BLaER1 treated with 17β-estradiol and CSF1 and Interleukin-3, amounts not matched to agents 10 nM and 100 nM (cell line): ENCODE measurements at regions not wholly inside any gene's neighbourhood (a gene's known extent, or its start where the extent isn't known, plus 50 kb on each side); places are given as distances from the start of the nearest gene placed in this dataset.

Experiments
- H3K27ac ChIP-seq, 11 experiments: shearing (Covaris generic); formaldehyde crosslinking; 2 replicates each; pipeline ENCODE4 v1.8.1; 2022
- H3K27me3 ChIP-seq, 11 experiments: shearing (Covaris generic); formaldehyde crosslinking; 2 replicates each; pipeline ENCODE4 v1.8.1; 2022
- H3K36me3 ChIP-seq, 11 experiments: shearing (Covaris generic); formaldehyde crosslinking; 2 replicates each; pipeline ENCODE4 v1.8.1; 2022
- H3K4me1 ChIP-seq, 10 experiments: shearing (Covaris generic); formaldehyde crosslinking; 2 replicates each; pipeline ENCODE4 v1.8.1; 2022
- H3K4me2 ChIP-seq, 11 experiments: shearing (Covaris generic); formaldehyde crosslinking; 2 replicates each; pipeline ENCODE4 v1.8.1; 2022
- H3K4me3 ChIP-seq, 10 experiments: shearing (Covaris generic); formaldehyde crosslinking; 2 replicates each; pipeline ENCODE4 v1.8.1; 2022
- H3K9ac ChIP-seq, 11 experiments: shearing (Covaris generic); formaldehyde crosslinking; 2 replicates each; pipeline ENCODE4 v1.8.1; 2022
- H3K9me3 ChIP-seq, 11 experiments: shearing (Covaris generic); formaldehyde crosslinking; replicated peaks in 1 of 11; 2 replicates each; pipeline ENCODE4 v1.8.1; 2022
- H4K20me1 ChIP-seq, 11 experiments: shearing (Covaris generic); formaldehyde crosslinking; 2 replicates each; pipeline ENCODE4 v1.8.1; 2022
- Cebpa-rat ChIP-seq, 11 experiments: shearing (Covaris generic); IDR thresholded peaks; 2 replicates each; pipeline ENCODE4 v1.8.1; 2022

DNA sequence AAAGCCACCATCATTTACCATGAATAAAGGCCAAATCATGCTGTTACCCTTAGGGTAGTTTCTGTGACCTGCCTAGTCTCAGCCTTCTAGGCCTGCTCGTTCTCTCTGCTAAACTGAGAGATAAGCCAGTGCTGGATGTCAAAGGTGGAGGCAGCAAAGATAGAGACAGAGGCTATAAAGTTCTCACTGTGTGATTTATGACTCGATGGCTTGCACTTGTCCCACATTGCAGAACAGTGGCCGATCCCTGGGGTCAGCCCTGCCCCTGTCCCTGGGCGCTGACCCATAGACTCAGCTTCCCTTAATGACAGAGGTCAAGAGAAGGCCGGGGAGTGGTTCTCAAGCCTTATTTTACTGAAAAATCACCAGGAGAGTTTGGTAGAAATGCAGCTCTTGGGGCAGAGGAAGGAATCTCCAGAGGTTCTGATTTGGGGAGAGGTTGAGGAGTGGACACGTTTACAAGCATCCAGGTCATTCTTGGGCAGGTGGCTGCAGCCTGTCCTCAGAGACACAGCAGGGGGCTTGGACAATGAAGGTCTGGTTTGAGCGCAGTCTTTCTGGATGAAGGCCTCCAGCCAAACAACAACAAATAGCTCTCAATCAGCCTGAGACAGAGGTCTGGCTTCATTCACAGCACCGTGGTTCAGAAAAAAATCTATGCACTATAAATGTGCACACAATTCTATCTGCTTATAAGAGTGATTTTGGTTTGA, 143.5 kb downstream of the ACKR3 start:
- Histone ChIP-seq H3K36me3 (no peaks in the 10 kb centered on the region), H3K27ac (peak overlapping the region in 3 of 11 experiments; percentile 24 to 61 (median 25); a peak in 3 of 22 replicates), H4K20me1 (no peaks in the 10 kb centered on the region), H3K4me2 (peak overlapping the region in 5 of 11 experiments; percentile 66 to 93 (median 78); a peak in 10 of 22 replicates), H3K4me1 (peaks cover 19 to 77% (median 42%) of the 10 kb centered on the region in 10 experiments), H3K9me3 (no peaks in the 10 kb centered on the region), H3K9ac (no peak overlapping the region), H3K27me3 (no peaks in the 10 kb centered on the region), H3K4me3 (no peak overlapping the region)
- no peak for TF ChIP-seq Cebpa-rat (IDR thresholded peaks at IDR 0.05)

DNA sequence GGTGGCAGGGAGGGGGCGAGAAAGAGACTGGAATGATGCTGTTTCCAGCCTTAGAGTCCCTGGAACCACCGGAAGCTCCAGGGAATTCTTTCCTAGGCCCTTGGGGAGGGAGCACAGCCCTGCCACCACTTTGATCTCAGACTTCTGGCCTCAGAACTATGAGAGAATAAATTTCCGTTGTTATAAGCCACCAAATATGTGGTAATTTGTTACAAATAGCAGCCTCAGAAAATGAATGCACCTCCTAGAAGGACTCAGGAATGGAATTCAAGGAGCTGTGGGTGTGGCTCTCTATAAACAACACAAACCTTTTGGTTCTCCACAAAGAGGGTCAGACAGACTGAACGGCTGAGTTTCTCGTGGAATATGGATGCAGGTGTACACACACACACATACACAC, 144.5 kb downstream of the ACKR3 start:
- Histone ChIP-seq H3K9ac (no peak overlapping the region), H4K20me1 (no peaks in the 10 kb centered on the region), H3K27ac (no peak overlapping the region), H3K9me3 (no peaks in the 10 kb centered on the region), H3K4me2 (peak overlapping the region; percentile 61 to 93 (median 78)), H3K4me3 (no peak overlapping the region), H3K4me1 (peaks cover 19 to 67% (median 41%) of the 10 kb centered on the region in 10 experiments), H3K36me3 (no peaks in the 10 kb centered on the region), H3K27me3 (no peaks in the 10 kb centered on the region)
- TF ChIP-seq Cebpa-rat (IDR thresholded peaks at IDR 0.05), result no peak

DNA sequence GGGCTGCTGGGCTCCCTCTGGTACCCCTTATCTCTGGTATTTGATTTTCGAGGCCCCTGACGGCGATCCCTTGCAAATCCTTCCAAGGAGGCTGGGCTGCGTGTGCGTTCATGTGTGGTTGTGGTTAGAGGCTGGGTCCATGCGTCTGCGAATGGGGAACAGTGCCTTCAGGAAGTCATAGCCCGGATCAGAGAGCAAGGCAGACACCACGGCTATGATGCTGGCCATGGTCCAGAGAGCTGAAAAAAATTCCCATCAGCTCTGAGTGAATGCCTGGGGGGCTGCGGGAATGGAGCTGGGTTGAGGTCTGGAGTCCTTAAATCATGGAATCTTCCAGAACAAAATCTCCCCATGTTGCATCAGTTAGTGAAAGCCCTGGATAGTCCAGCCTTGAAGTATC, 145.5 kb downstream of the ACKR3 start:
- Histone ChIP-seq H4K20me1 (no peaks in the 10 kb centered on the region), H3K9ac (peak overlapping the region in 2 of 11 experiments; percentile 30 to 38; a peak in 2 of 22 replicates), H3K27me3 (no peaks in the 10 kb centered on the region), H3K9me3 (no peaks in the 10 kb centered on the region), H3K27ac (peak overlapping the region in 2 of 11 experiments; percentile 26 to 46; a peak in 2 of 22 replicates), H3K36me3 (no peaks in the 10 kb centered on the region), H3K4me3 (peak overlapping the region in 1 of 10 experiments; percentile 46; a peak in 4 of 20 replicates), H3K4me2 (peak overlapping the region; percentile 61 to 93 (median 78)), H3K4me1 (peaks cover 19 to 57% (median 38%) of the 10 kb centered on the region in 10 experiments)
- no peak for TF ChIP-seq Cebpa-rat (IDR thresholded peaks at IDR 0.05)

DNA sequence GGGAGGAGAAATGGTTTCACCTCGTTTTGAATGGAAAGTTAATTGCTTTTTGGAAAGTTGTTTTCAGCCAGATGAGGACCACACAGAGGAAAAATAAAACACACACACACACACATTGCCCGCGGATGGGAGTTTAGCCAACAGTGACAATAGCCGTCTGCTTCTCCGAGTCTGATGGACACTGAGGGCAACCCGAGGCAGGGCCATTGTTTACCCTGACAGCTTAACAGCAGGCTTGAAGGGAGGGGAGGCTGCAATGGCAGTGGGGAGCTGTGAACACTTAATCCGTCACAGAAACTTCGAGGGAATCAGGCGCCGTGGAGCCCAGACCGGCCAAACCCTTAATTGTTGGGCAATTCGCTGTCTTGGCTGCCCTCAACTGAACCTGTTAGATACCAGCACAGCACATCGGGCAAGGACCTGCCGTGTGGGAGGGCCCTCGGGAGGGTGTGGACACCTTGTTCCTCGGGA, 145.9 kb downstream of the ACKR3 start:
- no peaks in the 10 kb centered on the region for H3K36me3 ChIP-seq
- H3K4me2 ChIP-seq, result peak overlapping the region; percentile 61 to 93 (median 78)
- no peak for TF ChIP-seq Cebpa-rat (IDR thresholded peaks at IDR 0.05)
- no peaks in the 10 kb centered on the region for H3K27me3 ChIP-seq
- H3K4me1 ChIP-seq, result peaks cover 19 to 53% (median 38%) of the 10 kb centered on the region in 10 experiments
- peak overlapping the region in 1 of 11 experiments; percentile 46; a peak in 1 of 22 replicates for H3K27ac ChIP-seq
- no peaks in the 10 kb centered on the region for H3K9me3 ChIP-seq
- no peak overlapping the region for H3K9ac ChIP-seq
- no peak overlapping the region for H3K4me3 ChIP-seq
- H4K20me1 ChIP-seq, result no peaks in the 10 kb centered on the region

DNA sequence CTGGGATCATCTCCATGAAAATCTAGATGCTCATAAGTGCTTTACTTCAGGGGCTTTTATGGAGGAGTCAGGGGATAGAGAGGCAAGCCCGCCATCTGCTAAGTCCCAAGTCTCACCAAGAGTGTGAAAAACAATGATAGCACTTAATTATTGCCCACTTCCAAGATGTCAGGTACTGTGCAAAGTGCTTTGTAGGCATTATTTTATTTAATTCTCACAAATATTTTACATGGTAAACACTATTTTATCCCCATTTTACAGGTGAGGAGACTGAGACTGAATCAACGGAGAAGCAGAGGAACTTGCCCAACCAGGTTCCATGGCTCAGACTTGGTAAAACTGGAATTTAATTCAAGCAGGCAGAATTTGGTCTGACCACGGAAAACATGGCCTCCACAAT, 147.5 kb downstream of the ACKR3 start:
- Histone ChIP-seq H3K27ac (no peak overlapping the region), H3K4me1 (peaks cover 19 to 37% (median 30%) of the 10 kb centered on the region in 10 experiments), H3K36me3 (no peaks in the 10 kb centered on the region), H3K9me3 (no peaks in the 10 kb centered on the region), H3K9ac (no peak overlapping the region), H3K27me3 (no peaks in the 10 kb centered on the region), H3K4me3 (no peak overlapping the region), H3K4me2 (no peak overlapping the region), H4K20me1 (no peaks in the 10 kb centered on the region)
- TF ChIP-seq Cebpa-rat (IDR thresholded peaks at IDR 0.05), result no peak

DNA sequence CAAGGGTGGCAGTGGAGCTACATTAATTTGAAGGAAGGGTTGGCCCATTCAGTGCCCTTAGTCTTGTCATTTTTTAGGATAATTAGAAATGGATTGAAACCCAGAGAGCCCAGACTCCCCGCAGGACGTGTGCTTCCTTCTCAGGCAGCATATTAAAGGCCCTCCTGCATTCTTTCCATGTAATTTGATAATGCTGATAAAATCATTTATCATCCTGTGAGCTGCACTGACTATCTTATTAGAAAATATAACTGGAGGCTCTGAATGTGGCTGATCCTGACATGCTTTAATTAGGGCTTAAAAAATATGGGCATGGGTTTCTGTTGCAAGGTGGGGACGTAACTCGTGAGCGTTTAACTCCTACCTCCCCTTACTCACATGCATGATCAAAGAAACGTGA, 148.1 kb downstream of the ACKR3 start:
- Histone ChIP-seq H3K36me3 (no peaks in the 10 kb centered on the region), H3K4me2 (no peak overlapping the region), H3K4me1 (peaks cover 17 to 35% (median 25%) of the 10 kb centered on the region in 10 experiments), H3K27ac (no peak overlapping the region), H3K27me3 (no peaks in the 10 kb centered on the region), H3K9me3 (no peaks in the 10 kb centered on the region), H3K4me3 (no peak overlapping the region), H4K20me1 (no peaks in the 10 kb centered on the region), H3K9ac (no peak overlapping the region)
- TF ChIP-seq Cebpa-rat (IDR thresholded peaks at IDR 0.05), result no peak

DNA sequence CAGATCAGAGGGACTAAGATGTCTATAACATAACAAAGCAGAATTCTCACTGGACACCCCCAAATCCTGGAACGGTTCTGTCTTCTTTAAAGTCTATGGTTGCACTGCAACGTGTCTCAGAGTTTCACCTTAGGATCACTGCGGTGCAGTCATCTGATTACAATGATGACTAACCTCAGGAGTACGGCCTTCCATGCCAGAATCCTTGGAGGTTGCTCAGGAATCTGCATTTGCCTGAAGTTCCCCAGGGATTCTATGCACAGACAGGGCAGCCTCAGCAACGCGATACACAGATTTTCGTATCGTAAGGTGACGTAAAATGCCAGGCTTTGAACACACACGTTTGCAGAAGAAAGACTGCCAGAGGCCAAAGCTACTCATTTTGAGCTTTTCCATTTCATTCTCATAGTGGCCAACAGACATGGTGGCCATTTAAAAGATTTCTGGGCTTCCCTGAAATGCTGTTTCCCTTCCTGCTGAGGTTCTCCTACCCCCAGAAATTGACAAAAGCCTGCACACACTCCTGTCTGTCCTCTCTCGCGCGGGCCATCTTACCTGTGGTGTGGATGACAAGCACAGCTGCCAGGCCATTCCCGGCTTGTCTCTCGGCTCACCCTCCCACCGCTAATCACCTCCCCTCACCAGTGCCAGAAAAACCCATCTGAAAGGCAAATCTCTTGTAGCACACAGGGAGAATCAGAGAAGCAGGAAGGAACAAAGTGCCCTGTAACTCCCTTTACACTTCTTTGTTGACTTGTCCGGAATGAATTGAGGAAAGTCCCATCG, 148.8 kb downstream of the ACKR3 start:
- Histone ChIP-seq H3K9ac (no peak overlapping the region), H3K27ac (no peak overlapping the region)

DNA sequence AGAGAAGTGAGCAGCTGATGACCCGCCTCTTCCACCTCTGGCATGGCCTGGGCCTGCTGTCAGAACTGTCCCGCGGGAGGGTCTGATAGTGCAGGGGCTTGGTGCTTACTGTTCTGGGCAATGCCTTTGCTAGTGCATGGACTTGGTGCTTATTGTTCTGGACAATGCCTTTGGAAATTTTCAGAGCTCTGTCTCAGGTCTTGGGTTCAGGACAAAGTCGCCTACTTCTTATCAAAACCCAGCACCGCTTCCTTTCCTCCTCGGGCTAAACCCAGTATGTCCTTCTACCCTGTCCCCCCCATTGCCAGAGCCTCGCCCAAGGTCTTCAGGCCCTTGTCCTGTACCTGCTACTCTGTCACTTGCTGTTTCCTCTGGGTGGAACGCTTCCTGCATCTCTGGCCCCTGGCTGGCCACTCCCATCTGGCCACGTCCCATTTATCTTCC, 149.6 kb downstream of the ACKR3 start:
- H4K20me1 ChIP-seq, result no peaks in the 10 kb centered on the region
- H3K9ac ChIP-seq, result no peak overlapping the region
- no peaks in the 10 kb centered on the region for H3K27me3 ChIP-seq
- H3K27ac ChIP-seq, result no peak overlapping the region
- H3K36me3 ChIP-seq, result no peaks in the 10 kb centered on the region
- peaks cover 15 to 24% (median 16%) of the 10 kb centered on the region in 10 experiments for H3K4me1 ChIP-seq
- H3K9me3 ChIP-seq, result no peaks in the 10 kb centered on the region
- H3K4me3 ChIP-seq, result no peak overlapping the region
- TF ChIP-seq Cebpa-rat (IDR thresholded peaks at IDR 0.05), result no peak
- no peak overlapping the region for H3K4me2 ChIP-seq

More for the DNA sequence above, 148.8 kb downstream of the ACKR3 start:
- Histone ChIP-seq H3K9me3 (no peaks in the 10 kb centered on the region), H4K20me1 (no peaks in the 10 kb centered on the region), H3K4me3 (no peak overlapping the region), H3K4me1 (peaks cover 17 to 32% (median 21%) of the 10 kb centered on the region in 10 experiments), H3K36me3 (no peaks in the 10 kb centered on the region), H3K27me3 (no peaks in the 10 kb centered on the region), H3K4me2 (no peak overlapping the region)
- TF ChIP-seq Cebpa-rat (IDR thresholded peaks at IDR 0.05), result no peak

DNA sequence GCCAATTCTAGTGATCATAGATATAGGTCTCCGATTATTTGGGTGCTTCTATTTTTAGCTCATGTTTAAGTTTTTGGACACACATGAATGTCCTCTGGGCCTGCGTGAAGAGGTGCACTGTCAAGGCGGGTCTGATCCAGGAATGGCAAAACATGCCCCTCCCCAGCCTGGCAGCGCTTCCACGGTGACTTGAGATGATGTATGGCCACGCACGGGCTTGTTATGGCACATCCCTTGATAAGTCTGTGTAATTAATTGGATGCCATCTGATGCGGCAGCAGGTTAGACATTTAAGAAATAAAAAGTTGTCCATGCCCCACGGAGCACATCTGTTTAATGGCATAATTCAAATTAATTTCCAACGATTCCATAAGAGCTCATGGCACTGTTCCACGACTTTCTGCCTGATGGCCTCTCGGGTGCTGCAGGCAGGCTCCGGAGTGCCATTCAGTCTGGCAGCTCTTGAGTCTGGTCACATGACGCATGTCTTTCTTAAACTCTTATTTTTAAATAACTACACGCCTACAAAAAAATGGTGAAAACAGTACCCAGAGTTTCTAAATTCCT, 151.4 kb downstream of the ACKR3 start:
- no peak overlapping the region for H3K9ac ChIP-seq

More for the DNA sequence above, 151.4 kb downstream of the ACKR3 start:
- Histone ChIP-seq H4K20me1 (no peaks in the 10 kb centered on the region), H3K4me3 (no peak overlapping the region), H3K4me2 (no peak overlapping the region), H3K9me3 (no peaks in the 10 kb centered on the region), H3K27me3 (no peaks in the 10 kb centered on the region), H3K27ac (no peak overlapping the region), H3K36me3 (no peaks in the 10 kb centered on the region), H3K4me1 (peaks cover 0 to 7% (median 0%) of the 10 kb centered on the region in 10 experiments; a peak in 1 of 20 replicates)
- TF ChIP-seq Cebpa-rat (IDR thresholded peaks at IDR 0.05), result no peak
